ENCODE measurements at regions not wholly inside any gene's neighbourhood (a gene's known extent, or its start where the extent isn't known, plus 50 kb on each side); places are given as distances from the start of the nearest gene placed in this dataset.

DNA sequence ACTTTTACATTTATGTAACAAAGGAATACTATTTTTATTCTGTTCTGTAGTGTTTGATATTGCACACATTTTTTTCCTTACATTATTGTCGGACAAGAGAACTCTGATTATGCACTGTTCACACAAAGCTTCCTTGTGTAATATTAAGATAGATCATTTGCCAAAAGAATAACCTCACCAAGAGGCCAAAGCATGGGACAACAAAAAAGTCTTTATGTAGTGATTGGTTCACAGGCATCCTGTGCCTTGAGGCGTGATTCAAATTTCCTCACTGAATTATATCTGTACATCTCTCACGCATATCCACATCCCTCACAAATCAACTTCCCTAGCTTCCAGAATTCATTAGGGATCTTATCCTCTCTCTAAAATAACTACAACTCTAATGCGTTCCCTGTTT lies 642.7 kb downstream of the NR4A2 start:
- DNase-seq (ENCODE audit: low read depth): no peak
- TF ChIP-seq MYC (IDR thresholded peaks at IDR 0.05; ENCODE audit: low read depth, low read length) (no peak), CTCF (IDR thresholded peaks at IDR 0.05; ENCODE audit: low read depth, low read length) (no peak), POLR2A (IDR thresholded peaks at IDR 0.05; ENCODE audit: extremely low read depth, insufficient read length) (no peak), MAX (IDR thresholded peaks at IDR 0.05; ENCODE audit: low read depth, low read length) (no peak)
- no peak overlapping the region for H3K4me3 ChIP-seq (ENCODE audit: low read depth, low read length)

GRCh38 chr2:155687181-155687580 lies 645.3 kb downstream of the NR4A2 start:
- no peak for TF ChIP-seq POLR2A (IDR thresholded peaks at IDR 0.05; ENCODE audit: extremely low read depth, insufficient read length)
- DNase-seq (ENCODE audit: low read depth): no peak

GRCh38 chr2:155679647-155680046 lies 652.9 kb downstream of the NR4A2 start:
- TF ChIP-seq POLR2A (IDR thresholded peaks at IDR 0.05; ENCODE audit: extremely low read depth, insufficient read length) (no peak), CTCF (IDR thresholded peaks at IDR 0.05; ENCODE audit: low read depth, low read length) (no peak), MAX (IDR thresholded peaks at IDR 0.05; ENCODE audit: low read depth, low read length) (no peak), MYC (IDR thresholded peaks at IDR 0.05; ENCODE audit: low read depth, low read length) (no peak)
- DNase-seq (ENCODE audit: low read depth): no peak
- no peak overlapping the region for H3K4me3 ChIP-seq (ENCODE audit: low read depth, low read length)

More at GRCh38 chr2:155687181-155687580, 645.3 kb downstream of the NR4A2 start:
- H3K4me3 ChIP-seq (ENCODE audit: low read depth, low read length): no peak overlapping the region

DNA sequence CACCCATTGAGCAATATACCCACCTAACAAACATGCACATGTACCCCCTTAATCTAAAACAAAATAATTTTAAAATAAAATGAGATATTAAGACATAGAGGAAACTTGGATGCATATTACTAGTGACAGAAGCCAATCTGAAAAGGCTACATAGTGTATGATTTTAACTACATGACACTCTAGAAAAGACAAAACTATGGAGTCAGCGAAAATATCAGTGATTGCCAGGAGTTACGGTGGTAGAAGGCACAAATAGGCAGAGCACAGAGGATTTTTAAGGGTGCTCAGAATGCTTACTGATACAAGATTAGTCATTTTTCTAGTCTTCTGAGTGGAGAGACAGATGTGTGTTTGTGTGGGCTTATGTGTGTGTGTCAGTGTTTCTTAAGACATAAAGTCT lies 656.6 kb downstream of the NR4A2 start:
- TF ChIP-seq MYC (IDR thresholded peaks at IDR 0.05; ENCODE audit: low read depth, low read length): no peak
- no peak for TF ChIP-seq POLR2A (IDR thresholded peaks at IDR 0.05; ENCODE audit: extremely low read depth, insufficient read length)
- TF ChIP-seq MAX (IDR thresholded peaks at IDR 0.05; ENCODE audit: low read depth, low read length): no peak
- no peak for TF ChIP-seq CTCF (IDR thresholded peaks at IDR 0.05; ENCODE audit: low read depth, low read length)
- no peak for DNase-seq (ENCODE audit: low read depth)
- H3K4me3 ChIP-seq (ENCODE audit: low read depth, low read length): no peak overlapping the region

DNA sequence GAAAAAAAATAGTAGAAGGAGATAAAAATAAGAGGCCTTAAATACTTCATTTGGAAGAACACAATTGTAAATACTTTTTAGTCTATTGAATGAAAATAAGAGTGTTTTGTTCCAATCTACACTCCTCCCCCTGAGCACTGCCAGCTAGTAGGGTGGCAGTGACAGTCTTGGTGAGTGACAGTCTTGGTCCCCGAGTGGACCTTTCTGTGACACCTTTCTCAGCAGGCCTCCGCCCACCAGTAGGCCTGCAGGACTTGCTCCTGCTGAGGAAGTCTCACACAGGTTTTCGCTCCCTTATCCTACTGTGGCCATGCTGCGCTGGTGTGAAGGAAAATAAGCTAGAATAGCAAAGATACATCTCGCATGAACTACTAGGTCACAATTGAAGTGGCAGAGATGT lies 666.8 kb downstream of the NR4A2 start:
- no peak for DNase-seq (ENCODE audit: low read depth)
- TF ChIP-seq MAX (IDR thresholded peaks at IDR 0.05; ENCODE audit: low read depth, low read length) (no peak), CTCF (IDR thresholded peaks at IDR 0.05; ENCODE audit: low read depth, low read length) (no peak), POLR2A (IDR thresholded peaks at IDR 0.05; ENCODE audit: extremely low read depth, insufficient read length) (no peak), MYC (IDR thresholded peaks at IDR 0.05; ENCODE audit: low read depth, low read length) (no peak)
- no peak overlapping the region for H3K4me3 ChIP-seq (ENCODE audit: low read depth, low read length)

GRCh38 chr2:155663265-155663664 lies 669.3 kb downstream of the NR4A2 start:
- DNase-seq (ENCODE audit: low read depth): no peak

More at GRCh38 chr2:155663265-155663664, 669.3 kb downstream of the NR4A2 start:
- no peak for TF ChIP-seq POLR2A (IDR thresholded peaks at IDR 0.05; ENCODE audit: extremely low read depth, insufficient read length)
- no peak for TF ChIP-seq MAX (IDR thresholded peaks at IDR 0.05; ENCODE audit: low read depth, low read length)
- TF ChIP-seq CTCF (IDR thresholded peaks at IDR 0.05; ENCODE audit: low read depth, low read length): no peak
- no peak for TF ChIP-seq MYC (IDR thresholded peaks at IDR 0.05; ENCODE audit: low read depth, low read length)
- no peak overlapping the region for H3K4me3 ChIP-seq (ENCODE audit: low read depth, low read length)

Measured in NB4 (cell line).